K562 (cell line): ENCODE measurements at regions not wholly inside any gene's neighbourhood (a gene's known extent, or its start where the extent isn't known, plus 50 kb on each side); places are given as distances from the start of the nearest gene placed in this dataset.

Source experiments
- ATF7 ChIP-seq: fragments of 450-650 bp; IDR thresholded peaks from 2 replicates; pipeline ENCODE4 v1.7.1; 2014; ENCODE audit warnings: mild to moderate bottlenecking, moderate library complexity
- CBFA2T2 ChIP-seq: fragments of 450-650 bp; conservative IDR thresholded peaks from 2 replicates; pipeline ENCODE4 v1.6.1; 2017; ENCODE audit warnings: mild to moderate bottlenecking
- CEBPB ChIP-seq: fragments of 450-650 bp; IDR thresholded peaks from 2 replicates; pipeline ENCODE4 v1.6.1; 2016; ENCODE audit warnings: missing genetic modification characterization, missing compliant biosample characterization
- CEBPG ChIP-seq, 3 experiments: fragments of 200-800 bp in 1 of 3; sonication (Bioruptor generic) in 1 of 3; sonication (generic) in 1 of 3; formaldehyde crosslinking in 1 of 3; IDR thresholded peaks in 2 of 3; conservative IDR thresholded peaks in 1 of 3; 2 replicates each; pipeline versions ENCODE4 v1.6.1 to v1.8.0; 2016 to 2022; ENCODE audit warnings: missing compliant biosample characterization in 2 of 3, missing genetic modification characterization in 2 of 3, mild to moderate bottlenecking in 1 of 3, missing genetic modification reagents in 1 of 3
- ELK3 ChIP-seq: fragments of 450-650 bp; formaldehyde crosslinking; IDR thresholded peaks from 2 replicates; pipeline ENCODE4 v1.4.0; 2020; ENCODE audit warnings: mild to moderate bottlenecking
- FOSL1 ChIP-seq: fragments of 200-800 bp; sonication (Bioruptor generic); conservative IDR thresholded peaks from 2 replicates; pipeline ENCODE4 v1.6.1; 2016; ENCODE audit warnings: missing genetic modification characterization, missing compliant biosample characterization
- HMGXB4 ChIP-seq: sonication (generic); formaldehyde crosslinking; IDR thresholded peaks from 2 replicates; pipeline ENCODE4 v1.8.1; 2023; ENCODE audit warnings: mild to moderate bottlenecking, missing genetic modification reagents
- MAFG ChIP-seq: fragments of 450-650 bp; conservative IDR thresholded peaks from 2 replicates; pipeline ENCODE4 v1.6.1; 2016; ENCODE audit warnings: missing genetic modification characterization, missing compliant biosample characterization
- MBD1 ChIP-seq: fragments of 250-450 bp; sonication (Bioruptor Pico); IDR thresholded peaks from 2 replicates; pipeline ENCODE4 v1.8.0; 2022; ENCODE audit warnings: inconsistent platforms
- POLR3G ChIP-seq: IDR thresholded peaks from 2 replicates; pipeline ENCODE4 v1.6.1; 2011; ENCODE audit not compliant: insufficient read length, insufficient replicate concordance; ENCODE audit errors: extremely low read depth
- TFAP4 ChIP-seq: sonication (generic); formaldehyde crosslinking; IDR thresholded peaks from 2 replicates; pipeline ENCODE4 v1.8.0; 2022; ENCODE audit warnings: missing genetic modification reagents, mild to moderate bottlenecking, moderate library complexity, borderline replicate concordance
- TRIM24 ChIP-seq, 2 experiments: fragments of 450-650 bp; IDR thresholded peaks; 2 replicates each; pipeline ENCODE4 v1.6.1; 2016
- ZNF318 ChIP-seq, 2 experiments: fragments of 450-650 bp; IDR thresholded peaks; 2 replicates each; pipeline ENCODE4 v1.6.1; 2016; ENCODE audit warnings: mild to moderate bottlenecking in 2 of 2, borderline replicate concordance in 1 of 2, low read depth in 1 of 2, moderate library complexity in 1 of 2
- ZNF644 ChIP-seq: fragments of 200-800 bp; sonication (Bioruptor generic); IDR thresholded peaks from 2 replicates; pipeline ENCODE4 v1.6.1; 2016; ENCODE audit warnings: low read depth, missing genetic modification characterization, missing compliant biosample characterization

- 0 out of 4 replicates have a peak, but pooled peaks of 1 of the 2 experiments have one; percentile 32 for TF ChIP-seq ZNF318 (IDR thresholded peaks at IDR 0.05; ENCODE audit: borderline replicate concordance in 1 of 2, low read depth in 1 of 2)
- peak; percentile 81 for TF ChIP-seq CEBPG (CRISPR knock-in tag; IDR thresholded peaks at IDR 0.05)
- TF ChIP-seq CEBPG (tag; conservative IDR thresholded peaks at IDR 0.05 in 1 of 2, IDR thresholded peaks at IDR 0.05 in 1 of 2), result peak; percentile 90 to 97
- TF ChIP-seq MAFG (tag), result no peak
- TF ChIP-seq HMGXB4, result no peak
- TF ChIP-seq POLR3G, result no peak
- no peak for TF ChIP-seq CBFA2T2
- peak; percentile 73 for TF ChIP-seq FOSL1
- TF ChIP-seq ELK3, result no peak
- no peak for TF ChIP-seq TRIM24 (IDR thresholded peaks at IDR 0.05)
- TF ChIP-seq ZNF644, result no peak
- no peak for TF ChIP-seq MBD1 (CRISPR knock-in tag)
- peak; percentile 54; the same call in 1 of the 2 replicates for TF ChIP-seq TFAP4 (CRISPR knock-in tag)
- peak; percentile 31; the same call in 1 of the 2 replicates for TF ChIP-seq ATF7
- TF ChIP-seq CEBPB, result 0 out of 2 replicates have a peak, but pooled peaks have one; percentile 13
These were observed 334.8 kb upstream of the SULF2 start (continued) for GRCh38 chr20:48120120-48120519.
